HG02678 (cell line): ENCODE measurements at regions not wholly inside any gene's neighbourhood (a gene's known extent, or its start where the extent isn't known, plus 50 kb on each side); places are given as distances from the start of the nearest gene placed in this dataset.
"Not testable (repeated sequence)": the region's sequence is repeated elsewhere in the genome, so short reads cannot be mapped to it uniquely, and the experiment has no call there.

Experiments used
- ATAC-seq: cut with Tn5 transposase; IDR thresholded peaks from one replicate; pipeline ENCODE4 v1.9.1; 2021; ENCODE audit warnings: mild to moderate bottlenecking, moderate library complexity; ENCODE audit not compliant: unreplicated experiment

- ATAC-seq, result no peak
These were observed 73.4 kb downstream of the OR13A1 start for GRCh38 chr10:45241865-45242520.

- no peak for ATAC-seq
These were observed 72.1 kb downstream of the OR13A1 start for GRCh38 chr10:45243261-45243660.

- ATAC-seq, result no peak
These were observed 68.9 kb downstream of the OR13A1 start for GRCh38 chr10:45246522-45246921.

- peak; percentile 49 for ATAC-seq
These were observed 65.3 kb downstream of the OR13A1 start for GRCh38 chr10:45249978-45250693.

GRCh38 chr10:45250694-45251075, 64.7 kb downstream of the OR13A1 start:
- ATAC-seq, result not testable (repeated sequence)
